ENCODE measurements at regions not wholly inside any gene's neighbourhood (a gene's known extent, or its start where the extent isn't known, plus 50 kb on each side); places are given as distances from the start of the nearest gene placed in this dataset.

GRCh38 chr11:104620991-104621390, 277.3 kb downstream of the CASP12 start:
- intact Hi-C loops (cut with DNase I): no loop called here
- DNase-seq (ENCODE audit: low spot score): no peak

GRCh38 chr11:104619751-104620150, 278.5 kb downstream of the CASP12 start:
- DNase-seq (ENCODE audit: low spot score): no peak
- intact Hi-C loops (cut with DNase I): no loop called here

- intact Hi-C loops (cut with DNase I): no loop called here
- no peak for DNase-seq (ENCODE audit: low spot score)
Observed at GRCh38 chr11:104618954-104619353, 279.3 kb downstream of the CASP12 start.

- DNase-seq (ENCODE audit: low spot score): no peak
- intact Hi-C loops (cut with DNase I): no loop called here
Observed at GRCh38 chr11:104614961-104615360, 283.3 kb downstream of the CASP12 start.

- no peak for DNase-seq (ENCODE audit: low spot score)
- intact Hi-C loops (cut with DNase I): no loop called here
Observed at GRCh38 chr11:104614117-104614680, 284.1 kb downstream of the CASP12 start.

- no peak for DNase-seq (ENCODE audit: low spot score)
Observed at GRCh38 chr11:104610635-104611034, 287.6 kb downstream of the CASP12 start.

GRCh38 chr11:104609311-104610085, 288.8 kb downstream of the CASP12 start:
- intact Hi-C loops (cut with DNase I): no loop called here
- DNase-seq (ENCODE audit: low spot score): no peak

More at GRCh38 chr11:104610635-104611034, 287.6 kb downstream of the CASP12 start:
- intact Hi-C loops (cut with DNase I): no loop called here

GRCh38 chr11:104602643-104603042, 295.6 kb downstream of the CASP12 start:
- intact Hi-C loops (cut with DNase I): no loop called here

GRCh38 chr11:104594228-104594958, 303.9 kb downstream of the CASP12 start:
- intact Hi-C loops (cut with DNase I): no loop called here
- no peak for DNase-seq (ENCODE audit: low spot score)

More at GRCh38 chr11:104602643-104603042, 295.6 kb downstream of the CASP12 start:
- DNase-seq (ENCODE audit: low spot score): no peak

GRCh38 chr11:104588970-104589369, 309.3 kb downstream of the CASP12 start:
- intact Hi-C loops (cut with DNase I): no loop called here
- DNase-seq (ENCODE audit: low spot score): no peak

- intact Hi-C loops (cut with DNase I): no loop called here
- DNase-seq (ENCODE audit: low spot score): no peak
Observed at GRCh38 chr11:104588446-104588845, 309.8 kb downstream of the CASP12 start.

GRCh38 chr11:104584823-104585222, 313.4 kb downstream of the CASP12 start:
- intact Hi-C loops (cut with DNase I): no loop called here
- DNase-seq (ENCODE audit: low spot score): no peak

GRCh38 chr11:104583857-104584256, 314.4 kb downstream of the CASP12 start:
- intact Hi-C loops (cut with DNase I): no loop called here
- DNase-seq (ENCODE audit: low spot score): no peak

GRCh38 chr11:104582431-104582830, 315.8 kb downstream of the CASP12 start:
- DNase-seq (ENCODE audit: low spot score): no peak
- intact Hi-C loops (cut with DNase I): no loop called here

GRCh38 chr11:104581246-104581980, 316.8 kb downstream of the CASP12 start:
- intact Hi-C loops (cut with DNase I): no loop called here

GRCh38 chr11:104573441-104573990, 324.7 kb downstream of the CASP12 start:
- intact Hi-C loops (cut with DNase I): no loop called here
- DNase-seq (ENCODE audit: low spot score): no peak

More at GRCh38 chr11:104581246-104581980, 316.8 kb downstream of the CASP12 start:
- DNase-seq (ENCODE audit: low spot score): no peak

- intact Hi-C loops (cut with DNase I): no loop called here
- DNase-seq (ENCODE audit: low spot score): no peak
Observed at GRCh38 chr11:104572279-104572678, 326.0 kb downstream of the CASP12 start.

GRCh38 chr11:104570078-104570701, 328.1 kb downstream of the CASP12 start:
- DNase-seq (ENCODE audit: low spot score): no peak
- intact Hi-C loops (cut with DNase I): no loop called here

GRCh38 chr11:104565583-104565961, 332.7 kb downstream of the CASP12 start:
- intact Hi-C loops (cut with DNase I): no loop called here
- no peak for DNase-seq (ENCODE audit: low spot score)
